HG03469 (cell line): ENCODE measurements at regions not wholly inside any gene's neighbourhood (a gene's known extent, or its start where the extent isn't known, plus 50 kb on each side); places are given as distances from the start of the nearest gene placed in this dataset.

Experiments used
- ATAC-seq: cut with Tn5 transposase; IDR thresholded peaks from one replicate; pipeline ENCODE4 v1.9.1; 2021; ENCODE audit warnings: mild to moderate bottlenecking, moderate library complexity, moderate number of reproducible peaks; ENCODE audit not compliant: unreplicated experiment

- ATAC-seq, result no peak
These were observed 945.7 kb upstream of the LRRTM1 start for GRCh38 chr2:81250270-81250669.

DNA sequence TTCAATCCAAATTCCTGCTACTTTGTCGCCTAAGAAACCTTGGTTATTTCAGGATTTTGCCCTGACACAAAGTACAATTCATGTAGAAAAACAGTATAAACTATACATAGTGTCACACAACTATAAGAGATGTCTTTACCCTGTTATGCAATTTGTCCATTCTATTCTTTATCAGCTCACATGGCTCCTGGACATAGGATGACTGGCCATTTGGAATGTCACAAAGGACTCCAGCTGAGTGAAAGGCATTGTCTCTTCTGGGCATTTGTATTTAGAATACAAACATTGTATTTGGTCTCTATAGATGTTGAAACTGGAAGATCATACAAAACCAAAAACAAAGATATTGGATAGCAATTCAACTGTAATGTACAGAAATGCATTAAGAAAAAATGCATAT, 944.6 kb upstream of the LRRTM1 start:
- no peak for ATAC-seq

DNA sequence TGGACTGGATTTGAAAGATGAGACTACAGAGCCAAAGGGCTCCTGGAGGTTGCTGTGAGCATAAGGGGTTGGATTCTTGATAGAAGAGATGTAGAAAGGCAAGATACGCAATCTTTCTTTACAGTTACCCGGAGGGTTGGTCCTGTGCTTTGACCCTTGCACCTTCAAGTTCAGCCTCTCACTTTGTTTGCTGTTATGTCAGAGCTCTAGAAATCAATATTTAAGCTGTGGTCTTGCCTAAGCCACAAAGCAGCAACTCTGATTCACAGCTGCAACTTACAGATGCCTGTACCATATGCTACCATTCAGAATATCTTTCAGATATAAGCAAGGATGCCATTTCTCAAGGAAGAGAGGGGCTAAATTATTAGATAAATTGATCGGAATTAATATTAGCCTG, 943.1 kb upstream of the LRRTM1 start:
- no peak for ATAC-seq

DNA sequence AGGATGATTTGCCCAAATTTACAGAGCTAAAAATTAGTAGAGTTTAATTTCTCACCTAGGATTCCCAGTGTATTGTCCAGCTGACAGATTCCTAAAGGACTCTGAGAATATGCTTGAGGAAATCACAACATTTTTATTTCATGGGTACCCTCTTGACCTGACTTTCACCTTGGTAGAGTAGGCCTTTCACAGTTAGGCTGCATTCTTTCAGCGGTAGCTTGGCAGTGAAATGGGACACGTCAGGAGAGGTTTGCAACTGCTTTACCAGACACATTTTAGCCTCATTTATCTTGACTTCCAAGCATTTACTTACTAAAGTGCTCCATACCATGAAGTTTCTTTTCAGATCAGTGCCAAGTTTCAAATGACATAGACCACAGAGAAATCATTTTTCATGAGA, 937.9 kb upstream of the LRRTM1 start:
- ATAC-seq, result no peak

GRCh38 chr2:81238462-81238861, 933.9 kb upstream of the LRRTM1 start:
- ATAC-seq, result no peak

GRCh38 chr2:81235601-81236000, 931.0 kb upstream of the LRRTM1 start:
- no peak for ATAC-seq

DNA sequence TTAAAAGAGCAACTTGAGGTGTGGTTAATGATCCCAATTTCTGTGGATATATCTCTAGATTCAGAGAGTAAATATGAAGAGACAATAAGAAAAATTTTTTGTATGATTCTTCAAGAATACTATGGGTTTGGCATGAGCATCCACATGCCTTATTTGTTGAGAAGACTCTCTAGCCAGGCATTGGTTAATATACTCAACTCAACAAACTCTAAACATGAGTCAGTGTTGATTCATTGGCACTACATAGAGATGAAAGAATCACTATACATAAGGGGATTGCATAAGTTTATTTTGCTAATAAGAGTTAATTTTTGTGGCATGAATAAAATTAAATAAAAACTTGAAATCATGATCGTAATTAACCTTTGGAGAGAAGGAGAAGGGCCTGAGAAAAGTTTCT, 930.2 kb upstream of the LRRTM1 start:
- ATAC-seq, result no peak

DNA sequence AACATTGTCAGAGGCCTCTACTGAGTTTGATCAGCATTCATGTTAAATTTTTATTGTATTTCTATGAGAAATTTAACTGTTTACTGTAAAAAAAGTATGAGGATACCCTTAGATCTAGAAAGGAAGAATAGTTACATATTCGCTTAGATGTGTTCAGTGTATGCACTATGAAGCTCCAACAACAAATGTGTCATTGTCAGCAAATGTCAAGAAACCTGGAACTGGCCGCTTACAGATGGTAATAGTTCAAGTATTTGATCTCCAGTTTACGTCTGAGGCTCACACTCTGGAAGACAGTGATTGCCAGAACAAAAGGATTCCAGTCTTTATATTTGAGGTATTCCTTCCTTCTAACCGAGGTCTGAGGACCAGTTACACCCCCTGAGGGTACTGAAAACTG, 921.2 kb upstream of the LRRTM1 start:
- ATAC-seq, result no peak

GRCh38 chr2:81213598-81213997, 909.0 kb upstream of the LRRTM1 start:
- ATAC-seq, result no peak

DNA sequence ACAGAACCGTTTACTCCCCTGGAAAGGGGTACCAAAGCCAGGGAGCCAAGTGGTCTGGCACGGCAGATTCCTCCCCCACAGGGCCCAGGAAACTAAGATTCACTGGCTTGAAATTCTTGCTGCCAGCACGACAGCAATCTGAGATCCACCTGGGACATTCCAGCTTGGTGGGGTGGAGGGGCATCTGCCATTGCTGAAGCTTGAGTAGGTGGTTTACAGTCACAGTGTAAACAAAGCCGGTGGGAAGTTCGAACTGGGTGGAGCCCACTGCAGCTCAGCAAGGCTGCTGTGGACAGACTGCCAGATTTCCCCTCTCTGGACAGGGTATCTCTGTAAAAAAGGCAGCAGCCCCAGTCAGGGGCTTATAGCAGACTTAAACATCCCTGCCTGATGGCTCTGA, 901.7 kb upstream of the LRRTM1 start:
- no peak for ATAC-seq

DNA sequence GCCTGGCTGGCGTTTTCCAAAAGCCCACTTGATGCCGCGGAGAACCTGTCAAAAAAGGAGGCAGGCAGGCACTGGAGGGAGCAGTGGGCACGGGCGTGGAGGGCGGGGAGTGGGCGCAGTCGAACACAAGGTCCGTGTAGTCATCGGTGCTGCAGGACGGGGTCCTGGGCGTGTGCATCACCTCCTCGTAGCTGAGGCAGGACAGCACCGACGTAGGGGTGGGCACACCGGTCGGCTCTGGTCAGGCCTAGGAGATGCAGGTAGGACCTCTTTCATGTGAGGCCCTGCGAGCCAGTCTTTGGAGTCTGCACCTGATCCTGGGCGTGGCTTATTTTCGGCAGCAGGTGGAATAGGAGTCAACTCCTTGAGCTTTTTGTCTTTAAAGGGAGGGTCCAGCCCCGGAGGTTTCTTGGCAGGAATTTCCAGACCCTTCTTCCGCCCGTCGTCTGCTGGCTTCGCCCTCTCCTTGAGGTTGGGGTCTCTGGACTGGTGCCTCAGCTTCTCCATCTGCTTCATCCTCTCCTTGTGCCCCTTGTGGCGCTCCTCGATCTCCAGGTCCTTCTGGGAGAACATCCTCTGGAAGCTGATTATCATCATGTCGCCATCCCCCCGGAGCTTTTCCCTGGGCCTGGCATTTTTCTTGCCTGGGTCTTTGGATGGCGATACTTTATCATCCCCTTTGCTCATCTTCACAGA, 892.5 kb upstream of the LRRTM1 start:
- ATAC-seq, result no peak

GRCh38 chr2:81196383-81196851, 891.9 kb upstream of the LRRTM1 start:
- no peak for ATAC-seq

DNA sequence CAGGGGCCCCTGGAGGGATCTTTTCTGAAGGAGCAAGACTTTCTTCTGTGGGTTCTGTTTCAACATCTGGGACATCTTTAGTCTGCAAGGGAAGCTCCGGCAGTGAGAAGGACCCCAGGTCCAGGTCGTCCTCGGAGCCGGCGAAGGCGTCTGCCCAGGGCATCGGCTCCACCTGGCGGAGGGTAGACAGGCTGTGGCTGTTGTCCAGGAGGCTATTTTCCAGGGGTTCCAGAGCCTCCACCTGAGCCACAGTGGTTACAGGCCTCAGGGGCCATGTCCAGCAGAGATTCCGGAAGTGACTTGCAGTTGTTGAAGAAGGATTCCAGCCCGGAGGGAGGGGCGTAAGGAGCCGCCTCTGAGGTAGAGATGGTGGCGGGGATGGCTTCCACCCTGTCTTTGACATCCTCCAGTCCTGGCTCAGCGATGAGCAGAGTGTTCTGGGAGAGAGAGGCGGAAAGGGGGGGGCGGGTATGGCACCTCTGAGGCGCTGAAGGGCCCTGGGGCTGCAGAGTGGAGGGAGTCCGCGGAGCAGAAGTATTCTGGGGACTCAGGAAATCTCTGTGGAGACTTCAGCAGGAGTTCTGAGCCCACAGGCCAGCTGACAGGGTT, 891.3 kb upstream of the LRRTM1 start:
- ATAC-seq, result no peak

- ATAC-seq, result no peak
These were observed 890.6 kb upstream of the LRRTM1 start for GRCh38 chr2:81195017-81195773.

- no peak for ATAC-seq
These were observed 890.0 kb upstream of the LRRTM1 start for GRCh38 chr2:81194581-81194980.

DNA sequence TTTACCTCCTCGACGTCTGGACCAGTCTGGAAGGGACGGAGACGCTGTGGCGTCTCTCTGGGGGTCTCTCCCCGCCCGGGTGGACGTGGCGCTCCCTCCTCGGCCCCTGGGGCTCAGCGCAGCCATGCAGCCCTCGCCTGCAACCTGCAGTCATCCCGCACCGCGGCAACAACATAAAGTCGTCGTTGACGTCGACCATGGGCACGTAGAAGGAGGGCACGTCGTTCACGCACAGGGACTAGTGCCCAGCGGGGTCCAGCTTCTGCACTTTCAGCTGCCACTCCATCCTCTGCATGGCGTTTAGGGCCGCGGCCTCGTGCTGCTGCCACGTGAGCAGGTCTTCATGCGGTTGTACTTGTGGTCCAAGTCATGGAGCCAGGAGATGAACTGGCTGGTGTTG, 889.6 kb upstream of the LRRTM1 start:
- no peak for ATAC-seq

DNA sequence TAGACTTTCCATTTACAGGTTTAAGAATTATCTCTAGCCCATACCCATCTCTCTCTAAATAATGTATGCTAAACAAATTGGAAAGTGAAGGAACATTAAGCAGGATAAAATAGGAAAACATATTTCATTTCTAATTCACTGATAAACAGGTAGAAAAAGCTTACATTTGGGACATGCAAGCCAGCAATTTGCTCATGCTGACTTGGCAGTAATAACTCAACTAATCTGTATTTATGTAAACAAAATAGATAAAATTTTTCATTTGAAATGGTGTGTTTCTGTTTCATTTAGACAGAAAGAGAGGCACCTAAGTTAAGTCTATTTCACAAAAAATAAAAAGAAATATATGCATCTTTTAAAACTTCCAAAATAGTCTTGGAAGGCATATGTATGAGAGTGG, 877.3 kb upstream of the LRRTM1 start:
- ATAC-seq, result no peak

- no peak for ATAC-seq
These were observed 866.9 kb upstream of the LRRTM1 start for GRCh38 chr2:81171447-81171846.

DNA sequence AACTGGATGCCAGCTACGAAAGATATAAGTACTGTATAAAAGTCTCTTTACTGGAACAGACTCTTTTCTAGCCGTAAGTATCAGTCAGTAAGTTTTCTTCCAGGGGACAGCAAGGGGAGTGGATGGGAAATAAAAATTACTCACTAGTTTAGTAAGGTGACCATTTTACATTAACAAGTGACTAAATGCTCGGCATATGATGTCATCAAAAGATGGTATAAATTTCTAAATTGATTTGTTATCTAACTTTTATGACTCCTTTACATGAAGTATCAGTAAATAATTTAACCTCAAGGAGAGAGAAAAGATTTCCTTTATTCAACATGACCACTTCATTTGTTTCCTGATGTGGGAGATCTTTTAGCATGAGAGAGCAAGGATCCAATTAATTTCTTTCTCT, 859.0 kb upstream of the LRRTM1 start:
- ATAC-seq, result no peak

- ATAC-seq, result no peak
These were observed 854.0 kb upstream of the LRRTM1 start for GRCh38 chr2:81158505-81158904.

GRCh38 chr2:81148323-81148722, 843.8 kb upstream of the LRRTM1 start:
- no peak for ATAC-seq

GRCh38 chr2:81136296-81136695, 831.7 kb upstream of the LRRTM1 start:
- no peak for ATAC-seq
